CD4-positive, alpha-beta T cell treated with Interferon alpha-2 for 1 hour (primary cell): ENCODE measurements at regions not wholly inside any gene's neighbourhood (a gene's known extent, or its start where the extent isn't known, plus 50 kb on each side); places are given as distances from the start of the nearest gene placed in this dataset.

Experiments
- DNase-seq, 2 donors: peaks; one replicate each; pipeline ENCODE4 v3.0.0-alpha.2; 2020 to 2022

GRCh38 chr9:26483991-26484390 is 408.6 kb downstream of the CAAP1 start:
- no peak for DNase-seq

GRCh38 chr9:26477963-26478362 is 414.6 kb downstream of the CAAP1 start:
- DNase-seq: no peak

- no peak for DNase-seq
These were observed 421.3 kb downstream of the CAAP1 start for GRCh38 chr9:26471261-26471660.

- no peak for DNase-seq
These were observed 422.3 kb downstream of the CAAP1 start for GRCh38 chr9:26470284-26470683.

DNA sequence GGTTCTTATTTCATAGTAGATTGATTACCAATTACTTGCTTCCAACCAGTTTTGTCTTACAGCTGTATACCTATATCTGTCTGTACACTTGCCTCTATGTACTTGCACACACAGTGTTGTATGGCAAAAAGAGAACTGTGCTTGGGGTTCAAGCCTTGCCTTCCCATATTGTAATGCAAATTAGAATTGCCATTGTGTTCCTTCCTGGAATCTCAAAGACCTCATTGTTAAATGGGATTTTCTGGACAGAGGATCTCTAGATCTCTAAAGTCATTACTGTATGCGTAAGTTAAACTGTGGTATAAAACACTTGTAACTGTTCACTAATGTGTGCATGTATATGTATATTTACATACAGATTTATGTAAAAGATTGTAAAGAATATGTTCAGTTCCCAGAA is 428.8 kb downstream of the CAAP1 start:
- no peak for DNase-seq

GRCh38 chr9:26462751-26463150 is 429.9 kb downstream of the CAAP1 start:
- DNase-seq: no peak

DNA sequence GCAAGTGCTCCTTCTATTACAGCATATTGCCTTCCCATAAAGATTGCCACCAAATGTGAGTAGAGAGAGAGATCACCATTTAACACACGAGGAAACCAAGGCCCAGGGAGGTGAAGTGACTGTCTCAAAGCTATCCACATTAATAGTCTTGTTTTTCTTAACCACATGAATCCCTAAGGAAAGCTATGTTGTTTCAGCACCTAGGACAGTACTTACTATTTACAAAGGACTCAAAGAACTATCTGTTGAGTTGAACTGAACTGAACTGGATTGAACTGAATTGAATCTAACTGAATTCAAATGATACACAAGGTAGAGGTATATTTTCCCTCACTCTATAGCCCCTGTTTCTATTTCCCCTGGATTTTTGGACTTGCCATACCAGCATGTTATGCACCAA is 430.4 kb downstream of the CAAP1 start:
- no peak for DNase-seq

- DNase-seq: no peak
These were observed 432.0 kb downstream of the CAAP1 start for GRCh38 chr9:26460624-26461023.

- DNase-seq: no peak
These were observed 432.6 kb downstream of the CAAP1 start for GRCh38 chr9:26459959-26460358.

- no peak for DNase-seq
These were observed 434.5 kb downstream of the CAAP1 start for GRCh38 chr9:26458054-26458453.

- no peak for DNase-seq
These were observed 435.5 kb downstream of the CAAP1 start for GRCh38 chr9:26457151-26457550.

- DNase-seq: no peak
These were observed 453.5 kb downstream of the CAAP1 start for GRCh38 chr9:26439061-26439624.

GRCh38 chr9:26437056-26437711 is 455.4 kb downstream of the CAAP1 start:
- no peak for DNase-seq

GRCh38 chr9:26426551-26427131 is 466.0 kb downstream of the CAAP1 start:
- DNase-seq: no peak

- DNase-seq: no peak
These were observed 474.1 kb downstream of the CAAP1 start for GRCh38 chr9:26418480-26418879.

DNA sequence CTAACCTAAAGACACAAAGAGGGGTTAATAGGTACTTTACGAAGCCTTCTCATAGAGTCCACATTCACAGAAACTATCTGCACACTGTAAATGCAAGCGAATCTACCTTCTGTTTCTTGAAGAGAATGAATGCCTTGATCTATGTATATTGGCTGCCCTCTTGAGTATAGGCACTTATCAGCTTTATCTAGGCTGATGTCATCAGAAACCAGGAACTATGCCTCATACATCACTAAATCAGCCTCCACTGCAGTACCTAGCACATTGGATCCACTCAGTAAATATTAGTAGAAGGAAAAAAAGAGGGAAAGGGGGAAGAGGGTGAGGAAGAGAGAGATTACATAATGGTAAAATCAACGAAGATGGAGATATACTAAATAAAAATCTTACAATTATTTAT is 477.1 kb downstream of the CAAP1 start:
- DNase-seq: no peak

- no peak for DNase-seq
These were observed 479.0 kb downstream of the CAAP1 start for GRCh38 chr9:26413611-26414010.

GRCh38 chr9:26412446-26412845 is 480.2 kb downstream of the CAAP1 start:
- DNase-seq: no peak

GRCh38 chr9:26406676-26407075 is 485.9 kb downstream of the CAAP1 start:
- DNase-seq: no peak

DNA sequence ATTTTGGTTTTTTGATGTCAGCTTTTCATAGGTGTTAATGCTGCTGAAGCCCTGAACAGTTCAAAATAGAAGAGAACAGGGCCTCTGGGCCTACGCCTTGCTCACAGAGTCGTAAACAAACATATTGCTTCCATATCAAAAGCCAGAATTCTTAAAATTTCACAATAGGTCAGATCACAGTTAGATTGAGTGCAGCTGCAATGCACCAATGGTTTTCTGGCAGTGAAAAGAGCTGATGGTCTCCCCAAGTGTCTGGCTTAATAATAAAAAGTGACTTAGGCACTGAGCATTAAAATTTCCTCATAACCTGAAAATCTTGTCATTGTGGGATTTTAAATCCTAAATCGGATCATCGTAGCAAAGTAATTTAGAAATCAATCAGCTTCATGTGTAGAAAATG is 493.0 kb downstream of the CAAP1 start:
- no peak for DNase-seq

- no peak for DNase-seq
These were observed 498.6 kb downstream of the CAAP1 start for GRCh38 chr9:26394025-26394424.

GRCh38 chr9:26392639-26393038 is 500.0 kb downstream of the CAAP1 start:
- no peak for DNase-seq

- DNase-seq: no peak
These were observed 501.6 kb downstream of the CAAP1 start for GRCh38 chr9:26391036-26391435.

- no peak for DNase-seq
These were observed 517.2 kb downstream of the CAAP1 start for GRCh38 chr9:26375448-26375847.

DNA sequence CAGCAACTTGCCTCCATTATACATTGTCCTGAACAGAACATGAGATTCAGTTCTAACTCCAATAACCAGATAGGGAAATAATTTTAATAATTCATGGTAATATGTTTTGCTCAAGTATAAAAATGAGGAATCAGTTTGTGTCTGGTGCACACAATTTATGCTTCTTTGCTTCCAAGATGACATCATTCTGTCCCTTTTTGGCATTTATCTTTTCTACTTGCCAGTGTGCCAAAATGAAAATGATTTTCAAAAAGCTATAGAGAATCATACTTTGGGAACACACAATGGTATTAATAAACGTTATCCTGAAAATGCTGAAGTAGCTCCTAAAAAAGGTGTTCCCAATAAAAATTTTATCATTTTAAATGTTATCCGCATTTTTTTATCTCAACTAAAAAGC is 519.0 kb downstream of the CAAP1 start:
- no peak for DNase-seq
